ENCODE measurements at regions not wholly inside any gene's neighbourhood (a gene's known extent, or its start where the extent isn't known, plus 50 kb on each side); places are given as distances from the start of the nearest gene placed in this dataset.
"Not testable (repeated sequence)": the region's sequence is repeated elsewhere in the genome, so short reads cannot be mapped to it uniquely, and the experiment has no call there.

DNA sequence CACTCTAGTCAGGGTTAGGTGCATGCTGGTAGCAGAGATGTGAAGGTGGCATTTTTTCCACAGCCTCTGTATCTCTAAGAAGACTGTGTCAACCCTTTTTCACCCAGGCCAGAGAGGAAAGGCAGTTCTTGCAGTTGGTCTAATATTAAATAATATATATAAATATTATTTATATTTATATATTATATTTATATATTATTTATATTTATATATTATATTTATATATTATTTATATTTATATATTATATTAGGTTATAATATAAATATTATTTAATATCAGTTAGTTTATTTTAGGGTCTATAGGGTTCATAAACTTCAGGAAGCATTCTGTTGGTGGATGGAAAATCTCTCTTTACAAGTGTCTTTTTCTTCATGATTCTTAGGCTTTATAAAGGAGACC is 218.6 kb upstream of the DMRTA1 start:
- DNase-seq, result no peak

DNA sequence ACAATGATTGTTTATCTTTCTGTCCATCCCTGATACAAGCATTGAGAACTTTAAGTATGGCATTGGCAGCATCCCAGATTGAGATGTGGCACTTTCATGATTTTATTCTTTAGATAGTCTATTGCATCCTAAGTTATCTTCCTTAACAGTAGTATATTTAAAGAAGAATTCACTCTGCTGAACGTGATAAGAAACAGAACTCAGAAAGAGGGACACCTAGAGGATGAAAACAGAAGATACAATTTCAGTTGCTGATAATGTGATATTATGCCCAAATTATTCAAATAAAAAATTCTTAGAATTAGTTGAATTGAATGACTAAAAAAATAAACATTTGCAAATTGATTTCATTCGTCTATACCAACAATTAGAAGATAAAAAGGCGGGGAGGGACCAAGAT is 218.1 kb upstream of the DMRTA1 start:
- DNase-seq, result peak; percentile 48 to 59

DNA sequence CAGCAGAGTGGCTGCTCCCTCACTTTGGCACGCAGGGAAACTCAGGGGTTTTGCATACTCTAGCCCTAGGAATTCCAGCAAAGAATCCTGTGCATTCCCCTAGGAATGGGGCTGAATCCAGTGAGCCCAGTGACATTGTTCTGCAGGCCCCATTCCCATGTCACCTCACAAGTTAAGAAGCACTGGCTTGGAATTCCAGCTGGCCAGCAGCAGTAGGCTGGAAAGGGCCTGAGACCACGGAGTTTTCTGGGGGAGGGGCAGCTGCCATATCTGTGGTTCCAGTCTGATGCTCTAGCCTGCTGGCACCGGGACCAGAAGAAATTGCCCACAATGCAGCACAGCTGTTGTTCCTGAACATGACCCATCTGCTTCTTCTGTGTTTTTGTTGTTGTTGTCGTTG is 217.6 kb upstream of the DMRTA1 start:
- DNase-seq, result no peak

DNA sequence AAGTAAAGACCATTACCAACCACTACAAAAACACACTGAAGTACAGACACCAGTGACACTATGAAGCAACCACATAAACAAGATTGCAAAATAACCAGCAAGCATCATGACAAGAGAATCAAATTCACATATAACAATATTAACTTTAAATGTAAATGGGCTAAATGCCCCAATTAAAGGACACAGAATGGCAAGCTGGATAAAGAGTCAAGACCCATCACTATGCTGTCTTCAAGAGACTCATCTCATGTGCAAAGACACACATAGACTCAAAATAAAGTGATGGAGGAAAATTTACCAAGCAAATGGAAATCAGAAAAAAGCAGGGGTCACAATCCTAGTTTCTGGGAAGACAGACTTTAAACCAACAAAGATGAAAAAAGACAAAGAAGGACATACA is 215.3 kb upstream of the DMRTA1 start:
- not testable (repeated sequence) for DNase-seq

DNA sequence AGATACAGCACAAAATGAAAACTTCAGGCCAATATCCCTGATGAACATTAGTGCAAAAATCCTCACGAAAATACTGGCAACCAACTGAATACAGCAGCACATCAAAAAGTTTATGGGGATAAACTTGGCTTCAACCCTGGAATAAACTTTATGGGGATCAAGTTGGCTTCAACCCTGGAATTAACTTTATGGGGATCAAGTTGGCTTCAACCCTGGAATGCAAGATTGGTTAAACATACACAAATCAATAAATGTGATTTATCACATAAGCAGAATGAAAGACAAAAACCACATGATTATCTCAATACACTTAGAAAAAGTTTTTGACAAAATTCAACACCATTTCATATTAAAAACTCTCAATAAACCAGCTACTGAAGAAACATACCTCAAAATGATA is 213.7 kb upstream of the DMRTA1 start:
- DNase-seq, result no peak

DNA sequence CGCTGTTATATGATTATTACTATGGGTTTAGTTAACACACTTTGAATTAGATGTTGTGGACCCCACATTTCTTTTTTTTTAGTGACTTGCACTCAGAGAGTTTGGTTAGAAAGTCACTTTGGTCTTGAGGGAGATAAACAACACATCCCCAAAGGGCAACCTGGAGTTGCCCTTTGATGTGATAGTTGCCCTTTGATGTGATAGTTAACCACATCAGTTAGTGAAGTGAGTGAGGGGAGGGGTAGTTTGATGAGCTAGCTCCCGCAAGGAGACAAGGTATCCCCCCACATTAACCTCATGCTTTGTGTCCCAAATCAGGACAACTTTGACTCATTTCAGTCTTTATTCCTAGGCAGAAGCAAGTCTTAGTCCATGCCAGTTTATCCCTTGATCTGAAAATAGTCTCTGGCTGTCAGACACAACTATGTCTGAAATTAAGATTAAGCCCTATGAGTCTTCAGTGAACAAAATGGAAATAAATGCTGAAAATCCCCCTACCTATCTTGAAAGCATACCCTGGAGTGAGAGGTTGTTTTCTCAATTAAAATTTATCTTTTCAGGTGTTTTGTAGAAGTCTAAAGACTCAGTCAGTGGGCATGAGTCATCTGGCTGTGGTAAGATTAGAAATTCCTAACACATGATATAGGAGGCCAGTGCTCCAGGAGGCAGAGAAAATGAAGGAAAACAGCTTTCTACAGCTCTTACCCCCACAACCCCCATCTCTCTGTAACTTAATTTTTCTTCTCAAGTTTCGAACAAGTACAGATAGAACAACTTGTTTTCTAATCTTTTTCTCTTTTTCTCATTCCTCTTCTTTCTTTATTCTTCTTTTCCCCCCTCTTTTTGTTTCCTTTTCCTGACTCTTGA is 208.9 kb upstream of the DMRTA1 start:
- no peak for DNase-seq

DNA sequence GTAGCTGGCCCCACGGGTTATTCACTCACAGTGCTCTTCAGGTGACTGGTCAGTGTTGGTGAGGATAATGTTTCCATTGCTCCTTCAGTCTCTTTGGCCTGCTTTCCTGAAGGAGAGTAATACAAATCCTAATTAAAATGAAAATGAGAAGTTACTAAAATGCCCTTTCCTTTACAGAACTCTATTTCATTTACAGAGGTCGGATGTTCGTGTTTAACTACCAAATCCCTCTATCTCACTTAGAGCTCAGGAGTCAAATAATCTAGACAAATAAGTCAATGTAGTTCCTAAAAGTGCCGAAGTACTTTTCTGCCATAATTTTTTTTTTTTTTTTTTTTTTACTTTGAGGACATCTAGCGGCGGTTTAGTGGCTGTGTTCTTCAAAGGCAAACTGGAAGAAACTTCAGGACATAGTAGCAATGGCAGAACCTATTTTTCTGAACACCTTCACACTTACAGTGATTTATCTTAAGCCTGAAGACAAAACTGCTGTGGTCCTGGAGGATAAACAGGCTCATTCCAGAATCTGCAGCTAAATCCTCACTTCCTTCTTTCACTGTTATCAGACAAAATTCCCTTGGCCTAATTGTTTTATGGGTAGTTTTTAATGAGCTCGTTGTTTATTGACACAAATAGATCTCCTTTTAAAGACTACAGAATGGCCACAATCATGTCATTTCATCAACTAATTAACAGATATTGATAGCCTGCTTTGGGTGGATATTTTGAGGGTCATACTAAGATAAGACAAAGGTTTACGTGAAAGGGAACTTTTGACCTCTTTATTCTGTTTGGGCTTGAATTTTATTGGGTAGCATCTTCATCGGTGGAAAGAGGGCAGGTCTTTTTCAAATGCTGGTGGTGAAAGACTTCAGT is 207.6 kb upstream of the DMRTA1 start:
- DNase-seq, result peak; percentile 61 to 63

DNA sequence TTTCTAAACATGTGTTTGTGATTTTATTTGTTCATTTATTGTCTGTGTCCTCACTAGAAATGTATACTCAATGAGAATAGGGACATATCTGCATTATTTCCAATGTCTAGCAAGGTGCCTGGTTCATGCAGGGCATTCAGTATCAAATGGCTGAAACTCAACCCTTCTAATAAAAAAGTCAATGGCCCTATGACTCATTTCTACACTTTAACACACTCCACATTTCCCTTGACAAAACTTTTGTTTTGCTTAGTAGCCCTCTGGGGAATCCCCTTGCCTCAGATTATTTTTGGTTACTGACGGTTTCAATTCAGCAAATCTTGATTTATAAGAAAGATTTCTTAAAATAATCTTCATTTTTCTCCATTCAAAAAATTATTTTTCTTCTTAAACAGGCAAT is 206.0 kb upstream of the DMRTA1 start:
- DNase-seq, result no peak

DNA sequence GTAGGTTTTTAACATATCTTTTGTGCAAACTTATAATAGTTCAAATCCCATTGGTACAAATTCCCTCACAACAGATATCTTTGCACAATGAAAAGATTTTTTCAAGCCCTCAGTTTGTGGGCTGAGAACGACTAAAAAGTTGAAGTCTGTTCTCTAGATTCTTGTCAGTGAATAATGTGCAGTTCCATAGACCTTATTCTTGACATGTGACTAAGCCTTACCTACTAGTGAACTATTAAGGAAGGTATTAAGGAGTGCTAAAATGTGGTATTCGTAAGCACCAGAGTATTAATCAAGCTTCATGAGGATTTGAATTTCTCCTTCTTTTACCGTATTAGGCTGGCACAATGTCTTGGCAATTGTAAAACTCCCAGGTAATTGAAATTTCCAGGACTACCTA is 205.6 kb upstream of the DMRTA1 start:
- DNase-seq, result no peak

DNA sequence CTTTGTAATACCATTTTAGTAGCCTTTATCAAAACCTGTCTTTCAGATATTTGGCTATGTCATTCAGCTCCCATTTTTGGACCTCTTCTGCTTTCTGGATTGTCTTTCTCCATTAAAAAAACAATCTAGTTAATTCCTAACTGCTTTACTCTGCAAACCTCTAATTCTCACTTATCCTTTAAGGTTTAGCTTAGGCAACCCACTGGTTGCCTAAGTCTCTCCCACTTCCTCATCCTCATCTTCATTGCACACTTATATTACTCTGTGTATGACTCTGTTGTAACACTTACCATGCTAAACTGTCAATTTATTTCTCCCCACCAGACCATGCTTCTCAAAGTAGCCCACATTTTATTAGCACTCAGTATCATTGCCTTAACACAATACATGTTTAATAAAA is 205.0 kb upstream of the DMRTA1 start:
- peak; percentile 88 to 90 for DNase-seq

DNA sequence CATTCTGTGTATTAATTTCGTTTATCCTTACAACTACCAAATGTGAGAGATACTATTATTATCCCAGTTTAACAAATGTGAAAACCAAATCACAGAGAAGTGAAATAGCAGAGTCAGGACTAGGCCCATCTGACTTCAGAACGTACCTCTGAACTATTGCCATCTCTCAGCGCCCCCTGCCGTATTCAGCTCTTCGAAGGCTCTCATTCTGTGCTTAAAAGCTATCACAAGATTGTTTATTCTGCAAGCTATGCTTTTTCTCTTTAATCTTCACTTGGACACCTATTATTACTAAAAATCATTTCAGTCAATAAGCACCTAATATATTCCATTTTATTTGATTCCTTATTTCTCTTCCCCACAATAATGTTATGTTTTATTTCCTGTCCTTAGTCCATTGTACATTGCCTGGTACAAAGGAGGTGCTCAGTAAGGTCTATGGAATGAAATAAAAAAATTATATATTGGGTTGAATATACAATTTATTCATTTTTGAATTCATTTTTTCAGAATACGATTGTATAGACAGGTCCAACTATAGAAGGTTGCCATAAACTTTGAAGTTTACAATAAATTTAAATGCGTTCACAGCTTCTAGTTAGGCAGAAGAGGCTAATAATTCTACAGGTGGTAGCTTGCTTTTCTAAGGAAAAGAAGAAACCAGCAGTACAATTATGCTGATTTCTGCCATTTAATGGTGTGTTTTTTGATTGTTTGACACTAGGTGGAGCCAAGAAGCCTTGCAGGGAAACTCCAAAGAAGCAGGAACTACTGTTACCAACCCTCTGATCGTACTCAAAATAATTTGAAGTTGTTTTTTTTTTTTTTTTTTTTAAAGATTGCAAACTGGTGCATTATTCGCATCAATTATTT is 202.2 kb upstream of the DMRTA1 start:
- peak; percentile 75 to 78 for DNase-seq

DNA sequence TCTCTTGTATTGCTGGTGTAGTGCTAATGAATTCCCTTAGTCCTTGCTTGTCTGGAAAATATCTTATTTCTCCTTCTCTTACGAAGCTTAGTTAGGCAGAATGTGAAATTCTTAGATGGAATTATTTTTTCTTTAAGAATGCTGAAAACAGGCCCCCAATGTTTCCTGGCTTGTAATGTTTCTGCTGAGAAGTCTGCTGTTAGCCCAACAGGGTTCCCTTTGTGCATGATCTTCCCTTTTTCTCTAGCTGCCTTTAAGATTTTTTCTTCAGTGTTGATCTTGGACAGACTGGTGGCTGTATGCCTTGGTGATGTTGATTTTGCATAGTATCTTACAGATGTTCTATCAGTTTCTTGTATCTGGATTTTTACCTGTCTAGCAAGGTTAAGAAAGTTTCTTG is 191.3 kb upstream of the DMRTA1 start:
- no peak for DNase-seq

DNA sequence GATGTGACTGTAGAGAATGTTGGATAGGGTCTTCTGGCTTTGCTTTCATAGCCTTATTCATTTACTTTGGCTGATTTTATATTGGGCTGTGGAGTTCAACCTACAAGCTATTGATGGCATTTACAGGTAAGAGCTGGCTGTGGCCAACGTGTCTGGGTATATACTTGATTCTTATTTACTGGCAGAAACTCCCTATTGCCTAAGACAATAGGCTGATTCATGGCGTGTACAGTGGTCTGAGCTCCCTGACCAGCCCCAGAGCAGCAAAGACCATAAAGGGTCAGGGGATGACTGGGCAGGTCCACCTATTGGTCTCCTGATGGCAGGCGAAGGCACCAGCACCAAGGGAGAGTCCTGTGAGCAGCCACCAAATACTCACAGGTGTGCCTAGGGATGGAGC is 190.2 kb upstream of the DMRTA1 start:
- no peak for DNase-seq

DNA sequence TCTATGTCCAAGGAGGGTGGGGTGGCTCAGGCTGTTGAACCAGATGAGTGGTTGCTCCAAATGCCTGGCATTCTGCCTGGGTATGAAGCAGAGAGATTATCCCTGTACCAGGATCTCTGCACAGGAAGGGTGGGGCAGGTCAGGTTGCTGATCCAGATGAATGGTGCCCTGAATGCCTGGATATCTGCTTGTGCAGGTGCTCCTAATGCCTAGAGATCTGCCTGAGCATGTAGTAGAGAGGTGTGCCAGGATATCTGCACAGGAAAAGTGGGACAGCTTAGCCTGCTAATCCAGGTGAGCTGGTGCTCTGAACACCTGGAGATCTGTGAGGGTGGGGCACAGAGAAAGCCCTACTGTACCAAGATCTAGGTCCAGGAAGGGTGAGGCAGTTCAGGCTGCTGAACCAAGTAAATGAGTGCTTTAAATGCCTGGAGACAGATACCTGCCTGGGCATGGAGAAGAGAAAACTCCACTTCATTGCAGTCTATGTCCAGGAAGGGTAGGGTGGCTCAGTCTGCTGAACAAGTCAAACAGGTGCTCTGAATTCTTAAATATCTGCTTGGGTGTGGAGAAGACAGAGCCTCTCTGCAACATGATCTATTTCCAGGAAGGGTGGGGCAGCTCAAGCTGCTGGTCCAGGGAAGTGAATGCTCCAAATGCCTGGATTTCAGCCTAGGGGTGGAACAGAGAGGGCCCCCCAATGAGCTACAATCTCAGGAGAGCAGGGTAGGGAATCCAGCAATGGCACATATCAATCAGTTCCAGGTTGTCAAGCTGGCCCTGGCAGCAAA is 189.4 kb upstream of the DMRTA1 start:
- no peak for DNase-seq

DNA sequence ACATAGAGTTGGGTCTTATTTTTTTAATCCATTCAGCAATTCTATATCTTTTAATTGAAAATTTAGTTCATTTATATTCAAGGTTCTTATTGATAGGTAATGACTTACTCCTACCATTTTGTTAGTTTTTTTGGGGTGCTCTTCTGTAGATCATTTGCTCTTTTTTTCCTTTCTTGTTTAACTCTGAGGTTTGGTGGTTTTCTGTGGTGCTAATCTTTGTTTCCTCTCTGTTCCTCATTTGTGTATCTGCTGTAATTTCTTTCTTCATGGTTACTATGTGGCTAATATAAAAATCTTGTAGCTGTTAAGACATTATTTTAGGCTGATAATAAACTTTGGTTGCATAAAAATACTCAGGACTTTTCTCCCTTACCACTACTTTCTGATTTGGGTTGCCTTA is 181.6 kb upstream of the DMRTA1 start:
- DNase-seq, result no peak

DNA sequence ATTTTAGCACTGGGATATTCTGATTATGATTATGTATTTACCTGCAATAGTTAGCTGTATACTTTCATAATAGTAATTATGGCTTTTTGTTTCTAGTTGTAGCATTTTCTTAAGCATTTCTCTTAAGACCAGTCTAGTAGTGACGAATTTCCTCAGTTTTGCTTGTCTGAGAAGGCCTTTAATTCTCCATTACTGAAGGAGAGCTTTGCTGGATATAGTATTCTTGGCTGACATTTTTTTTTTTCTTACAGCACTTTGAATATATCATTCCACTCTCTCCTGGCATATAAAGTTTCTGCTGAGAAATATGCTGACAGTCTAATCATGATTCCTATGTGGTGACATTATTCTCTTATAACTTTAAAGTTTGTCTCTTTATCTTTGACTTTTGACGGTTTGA is 181.1 kb upstream of the DMRTA1 start:
- DNase-seq, result no peak

DNA sequence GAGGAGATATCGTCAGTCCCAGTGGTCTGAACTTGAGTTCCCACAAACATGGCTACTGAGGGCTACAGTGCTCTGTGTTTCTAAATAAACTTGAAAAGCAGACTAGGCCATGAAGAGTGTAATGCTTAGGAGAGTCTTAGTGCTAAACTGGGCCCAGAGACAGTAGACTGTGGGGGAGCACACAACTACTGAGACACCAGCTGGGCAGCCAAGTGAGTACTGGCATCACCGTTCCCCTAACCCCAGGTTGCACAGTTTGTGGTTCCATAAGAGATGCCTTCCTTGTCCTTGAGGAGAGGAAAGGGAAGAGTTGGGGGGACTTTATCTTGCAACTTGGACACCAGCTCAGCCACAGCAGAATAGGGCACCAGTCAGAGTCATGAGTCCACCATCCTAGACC is 172.1 kb upstream of the DMRTA1 start:
- DNase-seq, result no peak

DNA sequence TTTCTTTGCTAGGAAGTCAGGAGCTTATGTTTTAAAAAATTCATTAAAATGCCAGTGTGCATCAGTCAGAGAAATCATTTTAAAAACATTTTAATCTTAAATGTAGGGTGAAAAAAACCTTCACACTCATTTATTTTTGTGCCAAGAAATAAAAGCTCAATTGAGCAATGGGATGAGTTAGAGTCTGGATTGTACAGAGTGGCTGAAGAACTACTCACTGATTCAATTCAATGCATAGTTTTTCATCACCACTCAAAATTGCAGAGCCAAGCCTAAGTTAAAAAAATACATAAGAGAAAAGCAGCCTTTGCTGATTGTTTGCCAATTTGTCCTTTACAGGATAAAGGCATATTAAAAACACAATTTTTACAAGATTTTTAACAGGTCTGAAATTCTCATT is 168.2 kb upstream of the DMRTA1 start:
- DNase-seq, result no peak

DNA sequence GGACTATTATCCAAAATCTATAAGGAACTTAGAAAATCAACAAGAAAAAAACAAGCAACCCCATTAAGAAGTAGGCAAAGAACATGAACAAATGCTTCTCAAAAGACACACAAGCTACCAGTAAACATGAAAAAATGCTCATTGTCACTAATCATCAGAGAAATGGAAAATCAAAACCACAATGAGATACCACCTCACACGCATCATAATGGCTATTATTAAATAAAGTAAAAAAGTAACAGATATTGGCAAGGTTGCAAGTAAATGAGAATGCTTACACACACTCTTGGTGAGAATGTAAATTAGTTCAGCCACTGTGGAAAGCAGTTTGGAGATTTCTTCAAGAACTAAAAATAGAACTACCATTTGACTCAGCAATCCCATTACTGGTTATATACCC is 167.0 kb upstream of the DMRTA1 start:
- DNase-seq, result no peak

DNA sequence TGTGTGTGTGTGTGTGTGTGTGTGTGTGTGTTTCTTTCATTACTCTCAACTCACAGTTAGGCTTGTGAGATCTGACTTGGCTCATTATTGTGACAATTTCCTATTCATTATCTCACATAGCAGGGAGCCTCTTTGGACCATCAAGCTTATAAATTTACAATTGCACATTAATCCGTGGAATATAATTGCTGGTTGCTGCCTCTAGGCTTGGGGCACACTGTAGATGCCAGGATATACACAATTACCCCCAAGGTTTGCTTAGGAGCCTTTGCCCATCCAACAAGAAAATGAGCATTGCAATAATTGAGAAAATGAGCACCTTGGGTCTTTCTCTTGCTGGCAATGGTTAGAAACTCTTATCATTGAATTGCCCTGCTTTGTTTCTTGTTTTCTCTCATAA is 161.6 kb upstream of the DMRTA1 start:
- no peak for DNase-seq

DNA sequence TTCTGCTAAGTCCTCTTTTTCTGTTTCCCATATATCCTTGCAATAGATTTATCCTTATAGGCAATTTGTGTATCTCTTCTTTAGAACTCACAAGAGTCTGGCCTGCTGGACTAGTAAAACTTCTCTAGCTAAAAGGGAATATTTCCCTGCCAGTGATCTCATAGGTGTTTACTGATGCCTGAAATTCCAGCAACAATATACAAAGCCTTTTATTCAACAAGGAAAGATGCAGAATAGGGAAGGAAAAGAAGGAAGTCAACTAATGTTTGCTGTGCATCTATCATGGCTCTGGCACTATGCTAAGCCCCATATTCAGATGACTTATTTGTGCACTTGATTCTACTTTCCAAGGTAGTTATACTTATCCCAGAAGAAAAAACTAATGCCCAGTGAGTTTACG is 160.0 kb upstream of the DMRTA1 start:
- no peak for DNase-seq

DNA sequence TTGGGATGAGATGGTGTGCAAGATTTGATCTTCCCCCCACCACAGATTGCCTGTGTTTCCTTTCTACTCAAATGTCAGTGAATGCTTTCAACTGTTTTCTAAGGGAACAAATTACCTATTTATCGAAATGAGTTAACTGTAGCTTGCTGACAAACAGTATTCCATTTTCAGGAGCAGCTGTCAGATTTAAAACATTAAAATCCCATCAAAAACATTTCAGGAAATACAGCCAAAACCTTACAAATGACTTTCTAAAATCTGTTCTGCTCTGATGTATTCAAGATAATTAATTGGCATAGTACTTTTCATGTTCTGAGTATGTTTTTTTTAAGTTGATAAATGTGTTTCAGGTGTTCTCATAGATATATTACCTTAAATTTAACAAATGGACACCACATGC is 158.0 kb upstream of the DMRTA1 start:
- no peak for DNase-seq
